HG03196 (cell line): ENCODE measurements at regions not wholly inside any gene's neighbourhood (a gene's known extent, or its start where the extent isn't known, plus 50 kb on each side); places are given as distances from the start of the nearest gene placed in this dataset.

ENCODE experiments used
- ATAC-seq: cut with Tn5 transposase; IDR thresholded peaks from one replicate; pipeline ENCODE4 v1.9.1; 2021; ENCODE audit not compliant: unreplicated experiment

DNA sequence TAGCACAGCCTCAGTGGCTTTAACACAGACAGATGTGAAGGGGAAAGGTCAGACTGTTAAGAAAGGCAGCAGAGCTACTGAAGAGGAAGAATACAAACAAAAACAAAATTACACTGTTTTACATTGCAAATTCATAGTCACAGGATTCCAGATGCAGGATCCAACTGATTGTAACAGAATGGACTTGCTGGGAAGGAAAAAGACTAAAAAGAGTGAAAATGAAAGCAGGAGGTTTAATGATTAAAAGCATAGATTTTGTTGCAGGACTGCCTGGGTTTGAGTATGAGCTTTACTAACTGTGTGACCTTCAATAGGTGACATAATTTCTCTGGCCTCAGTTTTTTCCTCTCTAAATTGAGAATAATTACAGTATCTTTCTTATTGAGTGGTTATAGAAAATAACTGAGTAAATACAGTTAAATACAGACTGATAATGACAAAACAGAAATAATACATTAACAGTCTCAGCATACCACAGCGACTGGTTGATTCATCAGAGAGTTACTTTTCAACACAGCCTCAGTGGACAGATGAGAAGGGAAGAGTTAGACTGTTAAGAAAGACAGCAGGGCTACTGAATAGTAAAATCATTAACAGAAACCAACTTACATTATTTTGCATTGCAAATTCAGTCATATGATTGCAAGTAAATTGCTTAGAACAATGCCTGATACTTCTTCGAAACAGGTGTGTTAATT, 704.2 kb upstream of the TENM4 start:
- ATAC-seq = no peak

- no peak for ATAC-seq
Observed at GRCh38 chr11:80136991-80137390, 696.2 kb upstream of the TENM4 start.

DNA sequence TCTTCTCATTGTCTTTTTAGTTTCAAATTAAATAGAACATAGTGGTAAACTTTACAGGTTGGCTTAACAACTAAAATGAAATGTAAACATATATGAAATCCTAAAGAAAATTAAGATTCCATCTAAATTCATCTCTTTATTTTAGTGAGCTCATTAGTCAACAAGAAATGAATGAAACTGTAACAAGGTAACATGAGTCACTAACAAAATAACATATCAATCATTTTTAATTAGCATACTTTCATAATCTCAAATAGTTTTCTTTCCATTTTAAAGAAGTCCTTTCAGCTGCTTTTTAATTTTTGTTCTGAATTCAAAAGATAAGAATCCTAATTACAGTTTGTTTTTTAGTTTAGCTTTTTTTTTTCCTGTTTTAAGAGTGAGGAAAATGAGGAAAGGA, 688.6 kb upstream of the TENM4 start:
- no peak for ATAC-seq

DNA sequence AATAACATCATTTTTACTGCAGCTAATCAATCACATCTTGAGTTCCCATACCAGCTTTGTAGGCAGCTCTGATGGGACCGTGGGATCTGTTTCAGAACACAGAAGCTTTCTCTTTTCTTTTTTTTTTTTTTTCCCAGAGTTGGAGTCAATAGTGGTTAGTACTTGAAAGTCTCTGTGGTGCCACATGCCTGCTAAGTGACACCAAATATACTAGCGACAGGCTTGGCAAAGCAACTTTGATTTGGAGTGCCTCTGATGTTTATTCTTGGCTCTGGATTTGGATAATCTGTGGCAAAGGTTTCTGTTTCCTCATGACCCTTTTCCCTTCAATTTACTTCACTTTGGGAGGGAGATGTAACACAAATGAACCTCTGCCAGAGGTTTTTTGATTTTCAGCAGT, 681.4 kb upstream of the TENM4 start:
- no peak for ATAC-seq

DNA sequence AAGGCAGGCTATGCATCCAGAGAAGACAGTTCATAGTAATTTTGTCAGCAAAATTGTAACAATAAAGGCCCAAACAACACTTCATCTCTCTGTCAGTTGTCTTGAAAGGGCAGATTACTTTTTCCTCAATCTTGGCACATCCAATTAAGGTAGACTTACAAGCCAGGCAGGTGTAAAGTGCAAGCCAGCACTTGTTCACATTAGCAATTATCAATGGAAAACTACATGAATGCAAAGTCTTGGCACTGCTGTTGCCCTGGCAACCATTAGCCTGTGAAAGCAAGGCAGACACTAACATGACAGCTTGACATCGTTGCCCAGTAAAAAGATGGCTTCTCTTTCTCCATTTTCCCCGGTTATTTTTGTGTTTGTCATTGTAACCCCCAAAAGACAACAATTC, 677.2 kb upstream of the TENM4 start:
- ATAC-seq = no peak

DNA sequence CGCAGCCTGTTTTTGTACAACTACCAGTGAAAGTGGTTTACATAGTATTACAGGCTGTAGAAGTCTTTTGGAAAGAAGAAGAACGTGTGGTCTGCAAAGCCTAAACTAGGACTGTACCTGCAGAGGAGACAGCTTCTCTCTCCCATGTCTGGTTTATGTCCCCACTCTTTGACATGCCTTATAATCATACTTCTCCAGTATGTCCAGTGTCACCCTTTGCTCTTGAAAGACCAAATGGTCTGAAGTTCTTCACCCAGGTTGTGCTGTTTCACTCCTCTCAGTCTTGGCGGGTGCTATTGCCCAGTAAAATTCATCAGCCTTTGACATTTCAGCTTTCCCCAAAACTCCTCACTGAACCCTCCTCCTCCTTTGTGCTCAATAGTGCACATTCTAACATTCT, 676.0 kb upstream of the TENM4 start:
- ATAC-seq = no peak

GRCh38 chr11:80109652-80110051, 668.8 kb upstream of the TENM4 start:
- no peak for ATAC-seq

DNA sequence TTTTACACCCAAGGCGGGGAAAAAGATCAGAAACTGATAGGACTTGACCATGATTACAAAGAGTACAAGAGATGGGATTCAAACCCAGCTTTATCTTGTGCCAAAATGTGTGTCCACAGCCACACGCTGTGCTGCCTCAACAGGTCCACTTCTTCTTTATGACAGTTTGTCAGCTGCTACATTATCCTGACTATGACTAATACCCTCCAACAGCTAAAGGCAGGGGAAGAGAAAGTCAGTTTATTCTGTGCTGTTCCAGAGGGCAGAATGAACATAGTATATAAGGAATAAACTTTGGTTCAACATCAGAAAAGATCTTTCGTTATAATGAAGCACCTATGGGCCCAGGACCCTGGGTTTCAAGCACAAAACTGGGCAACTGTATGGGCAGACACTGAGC, 668.2 kb upstream of the TENM4 start:
- no peak for ATAC-seq

DNA sequence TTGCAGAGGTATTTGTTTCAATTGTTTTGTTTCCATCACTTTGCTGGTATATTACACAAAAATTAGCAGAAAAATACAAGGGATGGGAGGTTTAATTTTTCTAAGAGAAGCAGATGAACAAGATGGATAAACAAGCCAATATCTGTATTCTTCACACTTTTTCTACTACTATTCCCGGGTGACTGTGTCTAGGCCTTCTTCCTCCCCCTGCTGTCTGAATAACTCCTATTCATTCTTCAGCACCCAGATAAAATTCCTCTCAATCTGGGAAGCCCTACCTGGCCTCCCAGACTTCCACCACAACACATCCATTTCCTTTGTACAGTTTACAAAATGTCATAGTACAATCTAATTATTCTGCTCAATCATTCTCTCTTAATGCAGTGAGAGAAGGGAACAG, 666.6 kb upstream of the TENM4 start:
- no peak for ATAC-seq

DNA sequence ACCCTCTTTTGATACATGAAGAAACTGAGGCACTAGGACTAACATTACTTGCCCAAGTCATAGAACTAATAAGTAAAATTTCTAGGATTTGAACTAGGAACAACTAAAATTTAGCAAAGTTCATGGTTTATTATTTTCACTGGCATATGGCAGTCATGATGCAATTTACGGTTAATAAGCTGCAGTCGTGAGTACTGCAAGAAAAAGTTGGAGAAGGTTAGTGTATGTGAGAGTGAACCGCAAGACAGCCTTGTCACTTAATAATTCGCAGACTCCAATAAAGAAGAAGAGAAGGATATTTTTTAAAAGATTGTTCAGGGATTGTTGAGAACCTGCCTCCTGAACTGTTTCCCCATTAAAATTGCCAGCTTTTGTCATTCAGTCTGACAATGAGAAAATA, 663.4 kb upstream of the TENM4 start:
- no peak for ATAC-seq

GRCh38 chr11:80103142-80103859, 662.5 kb upstream of the TENM4 start:
- ATAC-seq = no peak

- ATAC-seq = no peak
Observed at GRCh38 chr11:80097146-80097545, 656.3 kb upstream of the TENM4 start.

DNA sequence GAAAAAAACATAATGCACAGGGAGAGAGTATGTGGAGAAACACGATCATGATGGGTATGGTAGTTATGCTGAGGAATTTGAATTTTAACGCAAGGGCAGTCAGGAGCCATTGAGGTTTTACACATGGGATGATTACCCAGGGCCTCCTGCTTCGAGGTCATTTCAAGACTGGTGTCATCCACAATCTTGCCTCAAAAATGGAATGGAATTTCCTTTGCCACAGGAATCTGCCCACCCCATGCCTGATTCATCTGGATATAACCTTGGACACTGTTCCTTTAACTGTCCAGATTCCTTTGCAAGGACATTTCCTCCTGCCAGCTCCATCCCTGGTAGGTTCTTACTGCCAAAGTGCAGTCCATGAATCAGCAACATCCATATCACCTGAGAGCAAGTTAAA, 655.9 kb upstream of the TENM4 start:
- no peak for ATAC-seq

- ATAC-seq = no peak
Observed at GRCh38 chr11:80086496-80087055, 645.7 kb upstream of the TENM4 start.

- ATAC-seq = no peak
Observed at GRCh38 chr11:80085563-80085962, 644.7 kb upstream of the TENM4 start.

- ATAC-seq = no peak
Observed at GRCh38 chr11:80084608-80085007, 643.8 kb upstream of the TENM4 start.

- no peak for ATAC-seq
Observed at GRCh38 chr11:80083531-80083951, 642.7 kb upstream of the TENM4 start.

DNA sequence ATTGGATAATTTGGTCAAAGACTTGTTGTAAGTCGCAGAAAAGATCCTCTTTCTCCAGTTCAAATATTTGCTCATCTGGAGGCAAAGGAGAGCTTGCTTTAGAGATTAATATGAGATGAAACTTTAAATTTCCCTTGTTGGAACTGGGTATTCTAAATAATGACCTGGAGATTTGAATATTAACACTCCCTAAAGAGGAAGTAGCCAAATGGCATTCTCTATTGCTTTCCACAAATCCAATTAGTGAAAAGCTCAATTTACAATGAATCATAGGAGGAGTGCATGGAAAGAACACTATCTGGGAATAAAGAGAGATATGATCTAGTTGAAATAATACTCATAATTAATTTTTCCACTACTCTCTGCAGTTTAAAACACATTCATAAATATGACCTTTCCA, 641.6 kb upstream of the TENM4 start:
- no peak for ATAC-seq

- ATAC-seq = no peak
Observed at GRCh38 chr11:80077113-80077512, 636.3 kb upstream of the TENM4 start.

GRCh38 chr11:80074837-80075236, 634.0 kb upstream of the TENM4 start:
- no peak for ATAC-seq

GRCh38 chr11:80066291-80066690, 625.5 kb upstream of the TENM4 start:
- no peak for ATAC-seq

GRCh38 chr11:80065086-80065485, 624.3 kb upstream of the TENM4 start:
- no peak for ATAC-seq
